OCI-LY7 (cell line): ENCODE measurements at regions not wholly inside any gene's neighbourhood (a gene's known extent, or its start where the extent isn't known, plus 50 kb on each side); places are given as distances from the start of the nearest gene placed in this dataset.

ENCODE experiments used
- EZH2phosphoT487 ChIP-seq: fragments of 200-600 bp; sonication (generic); IDR thresholded peaks from 2 replicates; pipeline ENCODE4 v1.6.1; 2018; ENCODE audit warnings: low read depth, borderline replicate concordance, mild to moderate bottlenecking, mixed run types, antibody characterized with exemption, low read length, moderate library complexity, mixed read lengths
- TF ChIP-seq, protein P1 (sequence below): fragments of 200-600 bp; sonication (generic); conservative IDR thresholded peaks from 2 replicates; pipeline ENCODE4 v1.5.1; 2014; ENCODE audit warnings: mild to moderate bottlenecking, antibody characterized with exemption, low read length, moderate library complexity, mixed read lengths

DNA sequence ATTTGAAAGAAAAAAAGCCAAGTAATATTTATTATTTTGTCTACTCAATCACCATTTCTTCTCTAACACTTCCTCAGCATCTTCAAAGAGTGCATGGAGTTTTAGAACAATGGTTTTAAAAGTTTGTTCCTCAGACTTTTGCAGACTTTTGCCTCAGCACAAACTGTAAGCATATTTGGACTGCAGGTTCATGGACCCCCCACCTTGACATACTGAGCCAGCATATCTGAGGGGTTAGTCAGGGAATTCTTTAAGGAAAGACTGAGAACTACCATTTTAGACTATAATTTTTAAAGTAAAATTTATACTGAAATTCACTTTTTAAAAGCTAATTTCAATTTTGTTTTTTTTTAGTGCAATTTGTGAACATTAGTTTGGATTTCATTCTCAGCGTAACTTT is 1676.8 kb upstream of the PCDH20 start:
- TF ChIP-seq, protein P1, sequence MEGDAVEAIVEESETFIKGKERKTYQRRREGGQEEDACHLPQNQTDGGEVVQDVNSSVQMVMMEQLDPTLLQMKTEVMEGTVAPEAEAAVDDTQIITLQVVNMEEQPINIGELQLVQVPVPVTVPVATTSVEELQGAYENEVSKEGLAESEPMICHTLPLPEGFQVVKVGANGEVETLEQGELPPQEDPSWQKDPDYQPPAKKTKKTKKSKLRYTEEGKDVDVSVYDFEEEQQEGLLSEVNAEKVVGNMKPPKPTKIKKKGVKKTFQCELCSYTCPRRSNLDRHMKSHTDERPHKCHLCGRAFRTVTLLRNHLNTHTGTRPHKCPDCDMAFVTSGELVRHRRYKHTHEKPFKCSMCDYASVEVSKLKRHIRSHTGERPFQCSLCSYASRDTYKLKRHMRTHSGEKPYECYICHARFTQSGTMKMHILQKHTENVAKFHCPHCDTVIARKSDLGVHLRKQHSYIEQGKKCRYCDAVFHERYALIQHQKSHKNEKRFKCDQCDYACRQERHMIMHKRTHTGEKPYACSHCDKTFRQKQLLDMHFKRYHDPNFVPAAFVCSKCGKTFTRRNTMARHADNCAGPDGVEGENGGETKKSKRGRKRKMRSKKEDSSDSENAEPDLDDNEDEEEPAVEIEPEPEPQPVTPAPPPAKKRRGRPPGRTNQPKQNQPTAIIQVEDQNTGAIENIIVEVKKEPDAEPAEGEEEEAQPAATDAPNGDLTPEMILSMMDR = no peak
- TF ChIP-seq EZH2phosphoT487 = no peak
